H9 (cell line): ENCODE measurements at regions not wholly inside any gene's neighbourhood (a gene's known extent, or its start where the extent isn't known, plus 50 kb on each side); places are given as distances from the start of the nearest gene placed in this dataset.

ENCODE experiments used
- DNase-seq: peaks from one replicate; pipeline ENCODE4 v3.0.0-alpha.2; 2017
- H2AFZ ChIP-seq: one replicate; pipeline ENCODE4 v1.6.1; 2013; ENCODE audit warnings: mild to moderate bottlenecking, low read length, control low read depth, moderate library complexity
- H2AK5ac ChIP-seq: 2 replicates; pipeline ENCODE4 v1.6.1; 2013; ENCODE audit warnings: low read length, control low read depth, mixed read lengths; ENCODE audit not compliant: insufficient read length
- H2BK120ac ChIP-seq: one replicate; pipeline ENCODE4 v1.6.1; 2013; ENCODE audit warnings: low read depth, mild to moderate bottlenecking, low read length, control low read depth, inconsistent platforms; ENCODE audit not compliant: poor library complexity, severe bottlenecking
- H2BK12ac ChIP-seq: 2 replicates; pipeline ENCODE4 v1.6.1; 2013; ENCODE audit warnings: low read length, control low read depth, mixed read lengths, low read depth; ENCODE audit not compliant: insufficient read length
- H2BK15ac ChIP-seq: 2 replicates; pipeline ENCODE4 v1.6.1; 2013; ENCODE audit warnings: low read depth, low read length, control low read depth
- H2BK20ac ChIP-seq: one replicate; pipeline ENCODE4 v1.6.1; 2013; ENCODE audit warnings: low read depth, mild to moderate bottlenecking, low read length, control low read depth, inconsistent platforms; ENCODE audit not compliant: poor library complexity, severe bottlenecking
- H2BK5ac ChIP-seq: 2 replicates; pipeline ENCODE4 v1.6.1; 2013; ENCODE audit warnings: low read length, control low read depth, mixed read lengths; ENCODE audit not compliant: insufficient read length
- H3K14ac ChIP-seq: 2 replicates; pipeline ENCODE4 v1.6.1; 2013; ENCODE audit warnings: low read length, control low read depth; ENCODE audit not compliant: insufficient read depth
- H3K18ac ChIP-seq: 2 replicates; pipeline ENCODE4 v1.6.1; 2013; ENCODE audit warnings: low read depth, mild to moderate bottlenecking, mixed read lengths, low read length, control low read depth; ENCODE audit not compliant: insufficient read length
- H3K23ac ChIP-seq: 2 replicates; pipeline ENCODE4 v1.6.1; 2013; ENCODE audit warnings: low read length, control low read depth, mixed read lengths, low read depth; ENCODE audit not compliant: insufficient read length
- H3K23me2 ChIP-seq: 2 replicates; pipeline ENCODE4 v1.6.1; 2013; ENCODE audit warnings: low read depth, mild to moderate bottlenecking, mixed read lengths, low read length, control low read depth; ENCODE audit not compliant: insufficient read length, poor library complexity, severe bottlenecking
- H3K27ac ChIP-seq: 2 replicates; pipeline ENCODE4 v1.5.1; 2013; ENCODE audit warnings: low read length, control low read depth, mixed read lengths, low read depth; ENCODE audit not compliant: insufficient read length
- H3K27me3 ChIP-seq: 2 replicates; pipeline ENCODE4 v1.6.1; 2013; ENCODE audit warnings: low read length, control low read depth, inconsistent platforms; ENCODE audit not compliant: insufficient read depth
- H3K4ac ChIP-seq: 2 replicates; pipeline ENCODE4 v1.6.1; 2013; ENCODE audit warnings: low read depth, mild to moderate bottlenecking, control low read depth, inconsistent platforms, low read length, moderate library complexity
- H3K4me1 ChIP-seq: 2 replicates; pipeline ENCODE4 v1.6.1; 2013; ENCODE audit warnings: low read length, control low read depth, inconsistent platforms; ENCODE audit not compliant: insufficient read depth
- H3K4me2 ChIP-seq: 2 replicates; pipeline ENCODE4 v1.6.1; 2013; ENCODE audit warnings: low read length, control low read depth, mixed read lengths; ENCODE audit not compliant: insufficient read length, insufficient read depth
- H3K56ac ChIP-seq: 2 replicates; pipeline ENCODE4 v1.6.1; 2013; ENCODE audit warnings: low read depth, mild to moderate bottlenecking, mixed read lengths, low read length, control low read depth; ENCODE audit not compliant: insufficient read length
- H3K79me1 ChIP-seq: 2 replicates; pipeline ENCODE4 v1.6.1; 2013; ENCODE audit warnings: low read depth, mild to moderate bottlenecking, moderate library complexity, low read length, control low read depth, inconsistent platforms; ENCODE audit not compliant: insufficient read depth, poor library complexity, severe bottlenecking
- H3K79me2 ChIP-seq: 2 replicates; pipeline ENCODE4 v1.6.1; 2013; ENCODE audit warnings: low read length, control low read depth, inconsistent platforms; ENCODE audit not compliant: insufficient read depth
- H3K9ac ChIP-seq: 2 replicates; pipeline ENCODE4 v1.6.1; 2013; ENCODE audit warnings: low read length, control low read depth, mixed read lengths; ENCODE audit not compliant: insufficient read length; ENCODE audit errors: extremely low read depth
- H3K9me3 ChIP-seq: one replicate; pipeline ENCODE4 v1.6.1; 2013; ENCODE audit warnings: low read depth, low read length, inconsistent platforms; ENCODE audit not compliant: control insufficient read depth
- H3T11ph ChIP-seq: one replicate; pipeline ENCODE4 v1.6.1; 2013; ENCODE audit warnings: mild to moderate bottlenecking, low read length, control low read depth, inconsistent platforms
- H4K20me1 ChIP-seq: one replicate; pipeline ENCODE4 v1.6.1; 2013; ENCODE audit not compliant: control insufficient read depth, insufficient read length, insufficient read depth
- H4K5ac ChIP-seq: 2 replicates; pipeline ENCODE4 v1.6.1; 2013; ENCODE audit warnings: low read depth, mild to moderate bottlenecking, mixed read lengths, low read length, control low read depth; ENCODE audit not compliant: insufficient read length
- H4K8ac ChIP-seq: replicated peaks from 2 replicates; pipeline ENCODE4 v1.6.1; 2013; ENCODE audit warnings: low read length, control low read depth, mixed read lengths, low read depth; ENCODE audit not compliant: insufficient read length
- H4K91ac ChIP-seq: 2 replicates; pipeline ENCODE4 v1.6.1; 2013; ENCODE audit warnings: low read depth, mild to moderate bottlenecking, moderate library complexity, mixed read lengths, low read length, control low read depth; ENCODE audit not compliant: insufficient read length
- H3K27ac Mint-ChIP-seq, 3 experiments: 2 replicates in 2 of 3; 3 replicates in 1 of 3; pipeline ENCODE4 v1.8.0; 2020 to 2021; ENCODE audit warnings: mixed read lengths in 3 of 3, mild to moderate bottlenecking in 1 of 3, moderate library complexity in 1 of 3
- H3K27me3 Mint-ChIP-seq: 2 replicates; pipeline ENCODE4 v1.8.0; 2021; ENCODE audit warnings: low read depth, mild to moderate bottlenecking, moderate library complexity, mixed read lengths
- H3K36me3 Mint-ChIP-seq, 3 experiments: 2 replicates in 2 of 3; 3 replicates in 1 of 3; pipeline ENCODE4 v1.8.0; 2020 to 2021; ENCODE audit warnings: low read depth in 3 of 3, mixed read lengths in 3 of 3; ENCODE audit not compliant: insufficient read depth in 1 of 3
- H3K4me1 Mint-ChIP-seq, 2 experiments: 2 replicates each; pipeline ENCODE4 v1.8.0; 2020; ENCODE audit warnings: mixed read lengths in 2 of 2
- H3K4me3 Mint-ChIP-seq, 2 experiments: 2 replicates in 1 of 2; 3 replicates in 1 of 2; pipeline ENCODE4 v1.8.0; 2020 to 2021; ENCODE audit warnings: mild to moderate bottlenecking in 2 of 2, mixed read lengths in 2 of 2, moderate library complexity in 1 of 2
- H3K9me3 Mint-ChIP-seq, 2 experiments: 2 replicates in 1 of 2; 3 replicates in 1 of 2; pipeline ENCODE4 v1.8.0; 2020; ENCODE audit warnings: mild to moderate bottlenecking in 2 of 2, mixed read lengths in 2 of 2, moderate library complexity in 1 of 2
- WGBS: extraction: QIAGEN DNeasy Blood & Tissue Kit; methylation state at CpG from one replicate; pipeline ENCODE4 v1.1.7; 2013; ENCODE audit warnings: missing lambda C conversion rate, low lambda C conversion rate, mixed read lengths; ENCODE audit not compliant: insufficient read length; ENCODE audit errors: extremely low coverage; 5-methylcytosine and 5-hydroxymethylcytosine counted together
- TF ChIP-seq, protein P1 (sequence below): fragments of 200-600 bp; sonication (generic); conservative IDR thresholded peaks from 3 replicates; pipeline ENCODE4 v1.8.0; 2021; ENCODE audit warnings: antibody characterized with exemption, mild to moderate bottlenecking

- Mint-ChIP-seq H3K27ac (peak overlapping the region in 1 of 3 experiments; percentile 15; a peak in 2 of 7 replicates), H3K27me3 (no peaks in the 10 kb centered on the region), H3K9me3 (peaks cover 0 to 4% of the 10 kb centered on the region in 2 experiments; a peak in 1 of 5 replicates), H3K36me3 (no peaks in the 10 kb centered on the region), H3K4me3 (no peak overlapping the region), H3K4me1 (no peaks in the 10 kb centered on the region)
- Histone ChIP-seq H3K4me2 (no peak overlapping the region), H2AK5ac (no peak overlapping the region), H4K91ac (no peak overlapping the region), H3K23ac (no peak overlapping the region), H2BK15ac (no peak overlapping the region), H2BK120ac (no peak overlapping the region), H3K27ac (no peak overlapping the region), H4K20me1 (no peaks in the 10 kb centered on the region), H3K18ac (no peak overlapping the region), H2BK12ac (no peak overlapping the region), H2BK5ac (no peak overlapping the region), H3T11ph (no peak overlapping the region), H2BK20ac (no peak overlapping the region), H3K27me3 (no peaks in the 10 kb centered on the region), H4K5ac (no peak overlapping the region), H3K56ac (no peak overlapping the region), H4K8ac (no peak overlapping the region), H3K9me3 (no peaks in the 10 kb centered on the region), H3K79me1 (no peaks in the 10 kb centered on the region), H2AFZ (no peak overlapping the region), H3K9ac (no peak overlapping the region), H3K23me2 (no peaks in the 10 kb centered on the region), H3K4ac (no peak overlapping the region), H3K14ac (no peak overlapping the region), H3K79me2 (no peaks in the 10 kb centered on the region), H3K4me1 (no peaks in the 10 kb centered on the region)
- WGBS: no CpG with 5 or more reads among the region's 1 CpG
- TF ChIP-seq, protein P1, sequence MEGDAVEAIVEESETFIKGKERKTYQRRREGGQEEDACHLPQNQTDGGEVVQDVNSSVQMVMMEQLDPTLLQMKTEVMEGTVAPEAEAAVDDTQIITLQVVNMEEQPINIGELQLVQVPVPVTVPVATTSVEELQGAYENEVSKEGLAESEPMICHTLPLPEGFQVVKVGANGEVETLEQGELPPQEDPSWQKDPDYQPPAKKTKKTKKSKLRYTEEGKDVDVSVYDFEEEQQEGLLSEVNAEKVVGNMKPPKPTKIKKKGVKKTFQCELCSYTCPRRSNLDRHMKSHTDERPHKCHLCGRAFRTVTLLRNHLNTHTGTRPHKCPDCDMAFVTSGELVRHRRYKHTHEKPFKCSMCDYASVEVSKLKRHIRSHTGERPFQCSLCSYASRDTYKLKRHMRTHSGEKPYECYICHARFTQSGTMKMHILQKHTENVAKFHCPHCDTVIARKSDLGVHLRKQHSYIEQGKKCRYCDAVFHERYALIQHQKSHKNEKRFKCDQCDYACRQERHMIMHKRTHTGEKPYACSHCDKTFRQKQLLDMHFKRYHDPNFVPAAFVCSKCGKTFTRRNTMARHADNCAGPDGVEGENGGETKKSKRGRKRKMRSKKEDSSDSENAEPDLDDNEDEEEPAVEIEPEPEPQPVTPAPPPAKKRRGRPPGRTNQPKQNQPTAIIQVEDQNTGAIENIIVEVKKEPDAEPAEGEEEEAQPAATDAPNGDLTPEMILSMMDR: no peak
- no peak for DNase-seq
These were observed 2230.0 kb downstream of the MAT2B start for GRCh38 chr5:165735388-165735787.
